GM12865 (cell line): ENCODE measurements at regions not wholly inside any gene's neighbourhood (a gene's known extent, or its start where the extent isn't known, plus 50 kb on each side); places are given as distances from the start of the nearest gene placed in this dataset.
"Not testable (repeated sequence)": the region's sequence is repeated elsewhere in the genome, so short reads cannot be mapped to it uniquely, and the experiment has no call there.

Source experiments
- DNase-seq: peaks from one replicate; pipeline ENCODE4 v3.0.0; 2010; ENCODE audit warnings: low read depth
- H3K4me3 ChIP-seq: 2 replicates; pipeline ENCODE4 v1.5.1; 2011; ENCODE audit warnings: mild to moderate bottlenecking, low read depth, low read length, control low read depth

GRCh38 chr5:176045442-176045841 is 77.3 kb upstream of the THOC3 start:
- not testable (repeated sequence) for H3K4me3 ChIP-seq, DNase-seq

GRCh38 chr5:176048671-176049070 is 80.6 kb upstream of the THOC3 start:
- not testable (repeated sequence) for H3K4me3 ChIP-seq, DNase-seq

DNA sequence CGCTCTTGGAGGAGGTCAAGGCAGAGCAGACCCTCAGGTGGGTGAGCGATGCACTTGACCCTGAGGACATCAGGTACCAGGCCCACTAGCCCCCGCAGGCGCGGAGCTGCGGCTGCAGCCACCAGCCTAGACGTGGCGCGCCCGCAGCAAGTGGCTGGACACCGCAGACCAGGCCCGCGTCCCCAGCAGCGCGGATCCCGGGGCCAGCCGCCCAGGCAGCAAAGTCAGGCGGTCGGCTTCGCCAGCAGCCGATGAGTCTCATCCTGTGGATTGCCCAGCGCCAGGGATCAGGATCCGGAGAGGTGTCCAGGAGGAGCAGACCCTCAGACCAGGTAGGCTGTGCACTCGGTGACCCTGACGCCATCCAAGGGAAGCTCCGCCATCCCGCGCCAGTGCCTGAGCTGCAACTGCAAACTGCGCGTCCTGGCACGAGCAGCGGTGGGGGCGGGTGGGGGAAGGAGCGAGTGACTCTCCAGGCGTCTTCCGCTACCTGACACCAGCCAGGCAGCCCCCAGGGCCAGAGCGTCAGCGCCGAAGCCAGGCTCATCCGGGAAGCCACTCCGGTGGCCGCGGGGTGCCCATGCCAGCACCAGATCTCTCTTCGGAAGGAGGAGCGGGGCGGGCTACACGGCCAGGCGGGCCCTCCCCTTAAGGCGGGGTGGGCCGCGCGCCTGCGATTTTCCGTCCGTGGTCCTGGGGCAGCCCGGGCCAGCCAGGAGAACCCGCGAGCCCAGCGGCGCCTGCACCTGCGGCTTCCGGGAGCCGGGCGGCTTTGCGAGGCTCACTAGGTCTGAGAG is 92.6 kb upstream of the THOC3 start:
- not testable (repeated sequence) for H3K4me3 ChIP-seq, DNase-seq

- DNase-seq, H3K4me3 ChIP-seq: not testable (repeated sequence)
Measured at GRCh38 chr5:176061269-176061622, 93.1 kb upstream of the THOC3 start.

DNA sequence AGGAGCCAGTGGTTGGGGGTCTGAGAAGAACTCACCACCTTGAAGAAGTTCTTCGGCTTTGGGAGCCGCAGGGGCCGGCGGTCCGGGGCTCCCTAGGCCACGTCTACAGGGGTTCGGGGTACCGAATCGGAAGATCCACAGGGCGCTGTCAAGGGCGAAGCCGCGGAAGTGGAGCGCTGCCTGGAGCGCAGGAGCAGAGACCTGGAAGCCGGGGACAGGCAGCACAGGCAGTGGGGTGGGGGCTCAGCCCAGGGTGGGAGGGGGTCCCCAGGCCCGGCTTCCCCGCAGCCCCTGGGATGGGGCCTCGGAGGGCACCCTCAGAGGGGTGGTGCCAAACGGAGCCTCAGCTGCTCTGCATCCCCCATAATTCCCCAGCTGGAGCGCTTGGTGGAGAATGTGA is 93.5 kb upstream of the THOC3 start:
- DNase-seq = not testable (repeated sequence)

DNA sequence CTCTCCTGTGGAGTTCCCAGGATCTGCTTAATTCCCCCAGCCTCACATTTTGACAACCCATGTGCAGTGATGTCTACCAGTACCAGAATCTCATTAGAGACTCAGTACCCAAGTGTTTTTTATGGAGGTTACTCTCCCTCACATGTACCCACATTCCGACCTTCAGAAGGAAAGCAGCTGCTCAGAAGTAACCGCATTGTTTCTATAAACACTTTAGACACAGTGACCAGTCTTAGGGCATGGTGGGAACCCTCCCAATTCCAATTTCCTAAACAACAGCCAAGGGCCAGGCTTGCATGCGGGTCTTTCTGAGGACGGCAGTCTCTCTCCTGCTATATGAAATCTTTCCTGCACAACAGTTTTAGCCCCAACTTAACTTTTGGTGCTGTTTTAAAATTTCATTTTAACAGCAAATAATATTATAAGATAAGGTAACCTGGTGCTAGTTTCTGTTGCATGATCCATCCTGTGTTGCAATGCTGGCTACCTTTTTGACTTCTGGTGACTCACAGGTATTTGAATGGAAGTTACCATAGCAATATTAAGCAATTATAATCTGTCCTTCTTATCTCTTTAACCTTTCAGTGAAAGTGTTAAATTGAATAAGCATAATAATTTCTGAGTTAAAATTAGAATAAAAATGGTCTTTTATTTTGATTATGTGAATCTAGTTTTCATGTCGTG is 98.3 kb upstream of the THOC3 start:
- not testable (repeated sequence) for H3K4me3 ChIP-seq, DNase-seq

More for the DNA sequence above, 93.5 kb upstream of the THOC3 start:
- not testable (repeated sequence) for H3K4me3 ChIP-seq

DNA sequence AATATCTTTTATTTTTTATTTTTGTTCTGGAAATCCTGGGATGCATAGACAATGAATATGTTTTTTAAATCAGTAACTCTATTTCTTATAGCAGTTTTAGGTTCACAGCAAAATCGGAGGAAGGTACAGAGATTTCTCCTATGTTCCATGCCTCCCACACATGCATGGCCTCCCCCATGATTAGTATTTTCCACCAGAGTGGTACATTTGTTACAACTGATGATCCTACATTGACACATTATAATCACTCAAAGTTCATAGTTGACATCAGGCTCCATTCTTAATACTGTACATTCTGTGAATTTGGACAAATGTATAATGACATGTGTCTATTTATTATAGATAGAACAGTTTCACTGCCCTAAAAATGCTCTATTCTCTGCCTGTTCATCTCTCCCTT is 99.0 kb upstream of the THOC3 start:
- DNase-seq, H3K4me3 ChIP-seq: not testable (repeated sequence)

DNA sequence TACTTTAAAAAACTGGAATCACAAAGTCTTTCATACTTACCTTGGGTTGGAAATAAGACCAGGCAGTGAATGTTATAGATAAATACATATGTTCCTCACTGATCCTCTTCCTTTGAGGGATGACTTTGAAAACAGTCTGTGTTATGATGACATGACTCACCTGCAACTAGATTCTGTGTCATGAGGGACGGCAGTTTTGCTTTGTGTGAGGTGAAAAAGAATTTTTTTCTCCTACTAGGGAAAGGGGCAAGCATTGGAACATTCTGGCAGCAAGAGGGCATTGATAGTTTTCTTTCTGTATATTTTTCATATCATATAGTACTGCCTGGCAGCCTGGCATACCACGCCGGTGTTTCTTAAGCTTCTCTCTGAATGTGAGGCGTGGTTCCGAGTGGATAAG is 99.8 kb upstream of the THOC3 start:
- H3K4me3 ChIP-seq, DNase-seq: not testable (repeated sequence)

DNA sequence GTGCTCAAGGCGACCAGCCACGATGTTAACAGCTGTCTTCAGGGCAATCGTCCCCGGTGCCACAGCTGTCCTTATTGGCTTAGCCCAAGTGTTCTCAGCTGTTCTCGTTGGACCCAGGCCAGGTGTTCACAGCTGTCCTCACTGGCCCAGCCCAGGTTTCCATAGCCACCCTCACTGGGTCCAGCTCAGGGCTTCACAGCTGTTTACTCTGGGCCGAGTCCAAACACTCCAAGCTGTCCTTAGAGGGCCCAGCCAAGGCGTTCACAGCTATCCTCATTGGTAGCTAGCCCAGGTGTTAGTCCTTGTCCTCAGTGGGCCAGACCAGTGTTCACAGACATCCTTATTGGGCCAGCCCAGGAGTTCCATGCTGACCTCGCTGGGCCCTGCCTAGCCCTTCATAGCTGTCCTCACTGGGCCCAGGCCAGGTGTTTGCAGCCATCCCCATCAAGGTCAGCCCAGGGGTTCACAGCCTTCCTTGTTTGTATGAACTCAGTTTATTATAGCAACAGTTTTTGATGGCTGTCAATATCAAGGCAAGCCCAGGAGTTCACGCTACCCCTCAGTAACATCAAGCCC is 106.0 kb upstream of the THOC3 start:
- not testable (repeated sequence) for DNase-seq, H3K4me3 ChIP-seq

DNA sequence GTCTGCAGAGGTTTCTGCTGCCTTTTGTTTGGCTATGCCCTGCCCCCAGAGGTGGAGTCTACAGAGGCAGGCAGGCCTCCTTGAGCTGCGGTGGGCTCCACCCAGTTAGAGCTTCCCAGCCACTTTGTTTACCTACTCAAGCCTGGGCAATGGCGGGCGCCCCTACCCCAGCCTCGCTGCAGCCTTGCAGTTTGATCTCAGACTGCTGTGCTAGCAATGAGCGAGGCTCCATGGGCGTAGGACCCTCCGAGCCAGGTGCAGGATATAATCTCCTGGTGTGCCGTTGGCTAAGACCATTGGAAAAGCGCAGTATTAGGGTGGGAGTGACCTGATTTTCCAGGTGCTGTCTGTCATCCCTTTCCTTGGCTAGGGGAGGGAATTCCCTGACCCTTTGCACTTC is 115.6 kb upstream of the THOC3 start:
- H3K4me3 ChIP-seq = not testable (repeated sequence)

GRCh38 chr5:176103083-176103482 is 135.0 kb upstream of the THOC3 start:
- H3K4me3 ChIP-seq, DNase-seq: not testable (repeated sequence)

More for the DNA sequence above, 115.6 kb upstream of the THOC3 start:
- not testable (repeated sequence) for DNase-seq

- H3K4me3 ChIP-seq, DNase-seq: not testable (repeated sequence)
Measured at GRCh38 chr5:176112888-176113287, 125.3 kb upstream of the SIMC1 start.

DNA sequence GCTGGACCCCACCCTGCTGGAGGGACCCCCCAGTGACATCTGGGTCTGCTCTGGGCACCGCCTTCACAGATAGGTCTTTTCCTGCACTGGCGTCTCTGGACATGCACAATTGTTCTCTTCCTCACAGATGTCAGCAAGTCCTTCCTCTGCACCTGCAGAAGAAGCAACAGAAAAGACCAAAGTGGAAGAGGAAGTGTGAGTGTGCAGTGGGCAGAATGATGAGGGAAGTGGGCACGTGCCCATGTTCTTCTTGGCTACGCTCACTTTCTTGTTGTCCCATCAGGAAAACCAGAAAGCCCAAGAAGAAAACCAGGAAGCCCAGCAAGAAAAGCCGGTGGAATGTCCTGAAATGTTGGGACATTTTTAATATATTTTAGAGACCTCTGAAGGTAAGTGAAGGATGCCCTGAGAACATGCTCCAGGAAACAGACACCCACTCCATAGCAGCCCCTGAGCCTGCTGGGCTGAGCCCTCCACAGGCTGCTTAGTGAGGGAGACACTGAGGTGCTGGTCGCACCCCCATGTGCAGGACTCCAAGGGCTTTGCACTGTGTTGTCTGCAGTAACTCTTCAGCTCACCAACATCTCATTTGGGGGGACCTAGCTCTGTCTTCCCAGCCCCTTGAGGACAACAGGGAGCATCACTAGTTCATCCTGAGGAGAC is 124.4 kb upstream of the SIMC1 start:
- not testable (repeated sequence) for H3K4me3 ChIP-seq, DNase-seq

- DNase-seq, H3K4me3 ChIP-seq: not testable (repeated sequence)
Measured at GRCh38 chr5:176114825-176115224, 123.4 kb upstream of the SIMC1 start.

GRCh38 chr5:176117699-176118238 is 120.5 kb upstream of the SIMC1 start:
- DNase-seq, H3K4me3 ChIP-seq: not testable (repeated sequence)

DNA sequence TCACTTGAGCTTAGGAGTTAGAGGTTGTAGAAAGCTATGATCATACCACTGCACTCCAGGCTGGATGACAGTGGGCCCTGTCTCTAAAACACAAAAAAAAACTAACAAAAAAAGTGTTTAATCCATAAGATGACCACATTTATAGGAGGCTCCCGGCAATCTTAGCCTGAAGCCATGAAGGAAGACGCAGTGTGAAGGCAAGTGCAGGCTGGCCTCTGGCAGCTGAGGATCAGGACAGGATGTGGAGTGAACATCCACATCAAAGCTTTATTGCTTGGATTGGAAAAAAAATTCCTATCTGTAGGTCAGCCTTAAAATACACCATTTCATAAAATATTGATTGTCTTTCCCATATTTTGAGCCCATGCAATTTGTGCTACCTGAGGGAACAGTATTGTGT is 115.9 kb upstream of the SIMC1 start:
- H3K4me3 ChIP-seq, DNase-seq: not testable (repeated sequence)

- DNase-seq = not testable (repeated sequence)
Measured at GRCh38 chr5:176124120-176124519, 114.1 kb upstream of the SIMC1 start.

More at GRCh38 chr5:176124120-176124519, 114.1 kb upstream of the SIMC1 start:
- H3K4me3 ChIP-seq = not testable (repeated sequence)
